ENCODE measurements at regions not wholly inside any gene's neighbourhood (a gene's known extent, or its start where the extent isn't known, plus 50 kb on each side); places are given as distances from the start of the nearest gene placed in this dataset.
A peak's percentile ranks its signal among the peaks of the same experiment; 100 is the strongest.

DNA sequence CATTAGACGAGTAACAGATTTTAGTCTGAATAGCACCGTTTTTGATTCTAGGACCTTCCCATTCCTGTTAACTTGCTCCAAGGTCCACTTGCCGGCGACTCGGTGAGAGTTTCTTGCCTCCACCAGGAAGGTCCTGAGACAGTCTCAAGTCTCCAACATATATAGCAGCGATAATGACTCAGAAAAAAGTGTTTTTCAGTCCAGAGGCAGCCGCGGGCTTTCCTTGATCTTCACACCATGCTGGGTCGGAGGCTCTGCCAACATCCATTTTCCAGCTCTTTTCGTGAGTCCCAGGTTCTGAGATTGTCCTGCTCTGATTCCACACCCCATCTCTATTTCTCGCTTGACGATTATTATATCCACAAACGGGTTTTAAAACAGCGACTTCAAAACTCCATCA, 170.5 kb downstream of the GPX5 start:
- H3K9me3 Mint-ChIP-seq, result peaks cover 11% of the 10 kb centered on the region
- no peak overlapping the region for H3K27ac Mint-ChIP-seq
- peaks cover 9% of the 10 kb centered on the region for H3K36me3 Mint-ChIP-seq (ENCODE audit: low read depth)
- H3K27me3 Mint-ChIP-seq (ENCODE audit: low read depth, poor library complexity), result peaks cover 93% of the 10 kb centered on the region
- H3K4me3 Mint-ChIP-seq, result peak overlapping the region; percentile 33
- TF ChIP-seq, protein P1, sequence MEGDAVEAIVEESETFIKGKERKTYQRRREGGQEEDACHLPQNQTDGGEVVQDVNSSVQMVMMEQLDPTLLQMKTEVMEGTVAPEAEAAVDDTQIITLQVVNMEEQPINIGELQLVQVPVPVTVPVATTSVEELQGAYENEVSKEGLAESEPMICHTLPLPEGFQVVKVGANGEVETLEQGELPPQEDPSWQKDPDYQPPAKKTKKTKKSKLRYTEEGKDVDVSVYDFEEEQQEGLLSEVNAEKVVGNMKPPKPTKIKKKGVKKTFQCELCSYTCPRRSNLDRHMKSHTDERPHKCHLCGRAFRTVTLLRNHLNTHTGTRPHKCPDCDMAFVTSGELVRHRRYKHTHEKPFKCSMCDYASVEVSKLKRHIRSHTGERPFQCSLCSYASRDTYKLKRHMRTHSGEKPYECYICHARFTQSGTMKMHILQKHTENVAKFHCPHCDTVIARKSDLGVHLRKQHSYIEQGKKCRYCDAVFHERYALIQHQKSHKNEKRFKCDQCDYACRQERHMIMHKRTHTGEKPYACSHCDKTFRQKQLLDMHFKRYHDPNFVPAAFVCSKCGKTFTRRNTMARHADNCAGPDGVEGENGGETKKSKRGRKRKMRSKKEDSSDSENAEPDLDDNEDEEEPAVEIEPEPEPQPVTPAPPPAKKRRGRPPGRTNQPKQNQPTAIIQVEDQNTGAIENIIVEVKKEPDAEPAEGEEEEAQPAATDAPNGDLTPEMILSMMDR (IDR thresholded peaks at IDR 0.05), result no peak
- H3K4me1 Mint-ChIP-seq, result peaks cover 60% of the 10 kb centered on the region
- DNase-seq, result no peak

DNA sequence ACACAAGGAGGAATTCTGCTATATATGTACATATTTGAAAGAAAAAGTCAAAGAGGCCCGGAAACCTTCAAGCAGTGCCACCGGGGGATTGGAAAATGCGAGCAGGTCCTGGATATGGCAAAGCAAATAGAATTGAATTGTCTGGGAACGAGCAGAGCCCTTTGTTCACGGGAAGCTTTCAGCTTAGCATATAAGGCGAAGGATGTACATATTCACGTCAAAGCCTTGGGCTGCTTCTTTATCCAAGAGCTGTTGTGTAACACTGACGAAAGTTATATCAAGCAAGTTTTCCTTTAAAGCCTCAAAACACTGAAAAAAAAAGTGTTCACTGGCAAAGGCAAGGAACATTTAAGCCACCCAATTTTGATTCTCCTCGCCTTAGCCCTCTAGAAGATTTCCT, 171.0 kb downstream of the GPX5 start:
- Mint-ChIP-seq H3K27me3 (ENCODE audit: low read depth, poor library complexity) (peaks cover 94% of the 10 kb centered on the region), H3K4me3 (peak overlapping the region; percentile 33), H3K36me3 (ENCODE audit: low read depth) (peaks cover 9% of the 10 kb centered on the region), H3K4me1 (peaks cover 55% of the 10 kb centered on the region), H3K9me3 (peaks cover 11% of the 10 kb centered on the region), H3K27ac (no peak overlapping the region)
- no peak for DNase-seq
- TF ChIP-seq, protein P1 (IDR thresholded peaks at IDR 0.05), result no peak

DNA sequence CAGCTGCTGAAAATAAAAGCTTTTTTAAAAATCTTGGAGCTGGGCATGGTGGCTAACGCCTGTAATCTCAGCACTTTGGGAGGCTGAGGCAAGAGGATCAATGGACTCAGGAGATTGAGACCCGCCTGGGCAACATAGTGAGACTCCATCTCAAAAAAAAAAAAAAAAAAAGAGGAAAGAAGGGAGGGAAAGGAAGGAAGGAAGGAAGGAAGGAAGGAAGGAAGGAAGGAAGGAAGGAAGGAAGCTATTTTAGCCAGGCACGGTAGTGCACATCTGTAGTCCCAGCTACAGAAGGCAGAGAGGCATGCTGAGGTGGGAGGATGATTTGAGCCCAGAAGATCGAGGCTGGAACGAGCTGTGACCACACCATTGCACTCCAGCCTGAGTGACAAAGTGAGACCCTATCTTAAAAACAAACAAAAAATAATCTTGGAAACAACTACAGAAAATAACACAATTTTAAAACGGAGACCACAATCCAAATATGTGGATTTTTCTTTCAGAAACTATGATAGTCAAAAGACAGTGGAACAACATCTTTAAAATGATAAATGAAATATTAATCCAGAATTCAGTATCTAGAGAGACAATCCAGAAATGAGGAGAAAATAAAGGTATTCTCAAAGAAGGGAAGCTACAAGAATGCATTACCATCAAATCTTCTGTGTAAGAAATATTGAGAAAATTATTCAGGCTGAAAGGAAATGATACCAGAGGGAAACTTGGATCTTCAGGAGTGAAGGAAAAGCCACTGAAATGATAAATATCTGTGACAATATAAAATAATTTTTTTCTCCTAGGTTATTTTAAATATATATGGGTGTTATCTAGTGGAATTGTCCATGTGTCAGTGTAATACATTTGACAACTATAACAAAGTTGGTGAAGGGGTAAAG, 182.0 kb downstream of the GPX5 start:
- peak overlapping the region; percentile 87 for H3K4me3 Mint-ChIP-seq
- TF ChIP-seq, protein P1 (IDR thresholded peaks at IDR 0.05), result no peak
- H3K27ac Mint-ChIP-seq, result no peak overlapping the region
- H3K36me3 Mint-ChIP-seq (ENCODE audit: low read depth), result peaks cover 63% of the 10 kb centered on the region
- H3K9me3 Mint-ChIP-seq, result peaks cover 64% of the 10 kb centered on the region
- peaks cover 12% of the 10 kb centered on the region for H3K4me1 Mint-ChIP-seq
- no peak for DNase-seq
- H3K27me3 Mint-ChIP-seq (ENCODE audit: low read depth, poor library complexity), result peaks cover 65% of the 10 kb centered on the region

DNA sequence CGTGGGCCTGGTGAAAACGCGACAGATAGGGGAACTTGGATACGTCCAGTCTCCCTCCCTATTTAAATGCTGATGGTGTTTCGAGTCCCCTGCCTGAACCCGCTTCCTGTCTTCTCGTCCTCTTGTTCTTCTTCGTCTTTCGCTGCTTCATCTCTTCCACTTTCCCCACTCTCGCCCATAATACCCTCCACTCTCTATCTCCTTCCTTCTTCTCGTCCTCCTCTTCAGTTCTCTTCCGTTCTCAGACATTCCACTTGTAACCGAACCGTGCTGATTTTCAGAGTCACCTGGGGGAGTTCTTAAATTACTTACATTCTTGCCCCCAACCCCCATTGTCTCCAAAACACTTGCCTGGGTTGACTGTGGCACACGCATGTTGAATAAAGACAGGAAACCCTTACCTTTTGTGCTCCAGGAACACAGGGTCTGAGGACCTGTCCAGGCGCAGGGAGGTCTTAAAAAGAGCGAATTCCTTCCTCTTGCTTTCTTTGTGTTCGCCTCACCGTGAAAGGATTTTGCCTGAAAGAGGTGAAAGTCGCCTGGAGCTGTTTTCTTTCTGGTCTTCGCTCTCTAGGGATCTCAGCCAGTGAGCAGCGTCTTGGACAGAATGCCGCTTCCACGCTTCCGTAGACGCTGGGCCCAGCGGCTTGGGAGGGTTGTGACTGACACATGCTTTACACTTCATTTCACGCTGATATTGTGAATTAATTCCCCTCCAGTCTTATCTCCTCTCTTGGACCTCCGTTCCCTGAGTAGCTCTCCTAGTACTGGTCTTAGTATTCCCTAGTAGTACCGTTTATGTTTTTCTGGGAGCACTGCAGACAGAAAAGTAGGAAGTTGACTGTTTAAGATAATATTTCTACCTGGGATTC, 184.0 kb downstream of the GPX5 start:
- Mint-ChIP-seq H3K4me3 (peak overlapping the region; percentile 87), H3K27me3 (ENCODE audit: low read depth, poor library complexity) (peaks cover 58% of the 10 kb centered on the region), H3K9me3 (peaks cover 57% of the 10 kb centered on the region), H3K27ac (peak overlapping the region; percentile 52), H3K36me3 (ENCODE audit: low read depth) (peaks cover 46% of the 10 kb centered on the region), H3K4me1 (peaks cover 12% of the 10 kb centered on the region)
- DNase-seq, result no peak
- TF ChIP-seq, protein P1 (IDR thresholded peaks at IDR 0.05), result no peak

DNA sequence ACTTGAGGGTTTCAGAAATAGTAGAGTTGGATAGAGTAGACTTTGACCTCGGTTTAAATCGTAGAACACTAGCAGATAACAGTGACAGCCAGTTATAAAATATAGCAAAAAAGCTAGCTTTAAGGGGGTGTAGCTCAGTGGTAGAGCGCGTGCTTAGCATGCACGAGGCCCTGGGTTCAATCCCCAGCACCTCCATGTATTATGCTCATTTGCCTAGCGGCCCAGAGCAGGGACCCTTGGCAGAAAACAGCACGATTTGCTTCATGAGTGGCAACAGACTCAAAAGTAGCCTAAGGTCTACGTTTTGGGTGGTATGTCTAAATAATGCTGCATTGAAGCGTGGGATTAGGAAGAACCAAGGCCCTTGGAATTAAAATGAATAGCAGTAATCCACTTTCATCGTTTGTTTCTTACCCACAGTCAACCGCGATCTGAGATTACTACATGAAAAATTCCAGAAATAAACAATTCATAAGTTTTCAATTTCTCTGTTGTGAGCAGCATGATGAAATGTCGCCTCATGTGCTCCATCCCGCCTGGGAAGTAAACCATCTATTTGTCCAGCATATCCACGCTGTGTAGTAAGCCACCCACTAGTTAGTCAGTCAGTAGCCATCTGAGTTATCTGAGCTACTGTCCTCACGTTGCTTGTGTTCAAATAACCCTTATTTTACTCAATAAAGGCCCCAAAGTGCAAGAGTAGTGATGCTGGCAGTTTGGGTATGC, 184.9 kb downstream of the GPX5 start:
- H3K36me3 Mint-ChIP-seq (ENCODE audit: low read depth), result peaks cover 37% of the 10 kb centered on the region
- H3K4me3 Mint-ChIP-seq, result peak overlapping the region; percentile 87

More for the DNA sequence above, 184.9 kb downstream of the GPX5 start:
- Mint-ChIP-seq H3K9me3 (peaks cover 48% of the 10 kb centered on the region), H3K27me3 (ENCODE audit: low read depth, poor library complexity) (peaks cover 66% of the 10 kb centered on the region), H3K27ac (no peak overlapping the region), H3K4me1 (peaks cover 12% of the 10 kb centered on the region)
- TF ChIP-seq, protein P1 (IDR thresholded peaks at IDR 0.05), result no peak
- DNase-seq, result no peak

Measured in nephron progenitor cell (in vitro differentiated cells).